Chondrocyte (in vitro differentiated cells): ENCODE measurements at regions not wholly inside any gene's neighbourhood (a gene's known extent, or its start where the extent isn't known, plus 50 kb on each side); places are given as distances from the start of the nearest gene placed in this dataset.
"Not testable (repeated sequence)": the region's sequence is repeated elsewhere in the genome, so short reads cannot be mapped to it uniquely, and the experiment has no call there.

Source experiments
- DNase-seq: peaks from one replicate; pipeline ENCODE4 v3.0.0; 2021; ENCODE audit warnings: mixed read lengths, low spot score
- H3K27ac Mint-ChIP-seq: one replicate; pipeline ENCODE4 v1.8.0; 2021; ENCODE audit warnings: mild to moderate bottlenecking, moderate library complexity, mixed read lengths; ENCODE audit not compliant: unreplicated experiment
- H3K27me3 Mint-ChIP-seq: 2 replicates; pipeline ENCODE4 v1.8.0; 2021; ENCODE audit warnings: low read depth, mixed read lengths
- H3K36me3 Mint-ChIP-seq: 2 replicates; pipeline ENCODE4 v1.8.0; 2021; ENCODE audit warnings: low read depth, mixed read lengths
- H3K4me1 Mint-ChIP-seq: 2 replicates; pipeline ENCODE4 v1.8.0; 2021; ENCODE audit warnings: low read depth, mild to moderate bottlenecking, mixed read lengths
- H3K4me3 Mint-ChIP-seq: one replicate; pipeline ENCODE4 v1.8.0; 2021; ENCODE audit warnings: mild to moderate bottlenecking, moderate library complexity, mixed read lengths; ENCODE audit not compliant: unreplicated experiment
- H3K9me3 Mint-ChIP-seq: 2 replicates; pipeline ENCODE4 v1.8.0; 2021; ENCODE audit warnings: low read depth, mixed read lengths
- CTCF ChIP-seq: fragments of 200-600 bp; sonication (generic); IDR thresholded peaks from 2 replicates; pipeline ENCODE4 v1.5.0; 2021; ENCODE audit warnings: antibody characterized with exemption, mild to moderate bottlenecking, moderate library complexity

- H3K4me3 Mint-ChIP-seq = no peak overlapping the region
- no peaks in the 10 kb centered on the region for H3K36me3 Mint-ChIP-seq
- H3K27ac Mint-ChIP-seq = no peak overlapping the region
- no peaks in the 10 kb centered on the region for H3K27me3 Mint-ChIP-seq
- no peaks in the 10 kb centered on the region for H3K4me1 Mint-ChIP-seq
- peaks cover 45% of the 10 kb centered on the region for H3K9me3 Mint-ChIP-seq
- TF ChIP-seq CTCF = no peak
- DNase-seq = no peak
Observed at GRCh38 chrX:146658379-146658778, 151.2 kb upstream of the CXorf51B start.

GRCh38 chrX:146707781-146708180, 101.8 kb upstream of the CXorf51B start:
- peaks cover 52% of the 10 kb centered on the region for H3K9me3 Mint-ChIP-seq
- H3K27ac Mint-ChIP-seq = no peak overlapping the region
- TF ChIP-seq CTCF = no peak
- H3K4me1 Mint-ChIP-seq = no peaks in the 10 kb centered on the region
- H3K4me3 Mint-ChIP-seq = no peak overlapping the region
- no peaks in the 10 kb centered on the region for H3K36me3 Mint-ChIP-seq
- no peaks in the 10 kb centered on the region for H3K27me3 Mint-ChIP-seq
- DNase-seq = no peak

- not testable (repeated sequence) for H3K36me3 Mint-ChIP-seq, H3K27me3 Mint-ChIP-seq, H3K4me1 Mint-ChIP-seq, DNase-seq, H3K4me3 Mint-ChIP-seq, H3K27ac Mint-ChIP-seq
- peaks cover 51% of the 10 kb centered on the region for H3K9me3 Mint-ChIP-seq
Observed at GRCh38 chrX:146708866-146709265, 100.7 kb upstream of the CXorf51B start.

GRCh38 chrX:146754268-146754667, 55.3 kb upstream of the CXorf51B start:
- no peak for TF ChIP-seq CTCF
- Mint-ChIP-seq H3K4me3 (no peak overlapping the region), H3K9me3 (peaks cover 34% of the 10 kb centered on the region), H3K4me1 (no peaks in the 10 kb centered on the region), H3K36me3 (no peaks in the 10 kb centered on the region), H3K27ac (no peak overlapping the region), H3K27me3 (no peaks in the 10 kb centered on the region)
- DNase-seq = no peak

- Mint-ChIP-seq H3K4me3 (no peak overlapping the region), H3K36me3 (no peaks in the 10 kb centered on the region), H3K4me1 (no peaks in the 10 kb centered on the region), H3K27ac (no peak overlapping the region), H3K27me3 (no peaks in the 10 kb centered on the region), H3K9me3 (peaks cover 31% of the 10 kb centered on the region)
- no peak for TF ChIP-seq CTCF
- no peak for DNase-seq
Observed at GRCh38 chrX:146755214-146755613, 54.4 kb upstream of the CXorf51B start.
